GM18505 (cell line): ENCODE measurements at regions not wholly inside any gene's neighbourhood (a gene's known extent, or its start where the extent isn't known, plus 50 kb on each side); places are given as distances from the start of the nearest gene placed in this dataset.
"Not testable (repeated sequence)": the region's sequence is repeated elsewhere in the genome, so short reads cannot be mapped to it uniquely, and the experiment has no call there.

ENCODE experiments used
- ATAC-seq: cut with Tn5 transposase; IDR thresholded peaks from one replicate; pipeline ENCODE4 v1.9.1; 2021; ENCODE audit not compliant: unreplicated experiment
- POLR2A ChIP-seq: IDR thresholded peaks from 4 replicates; pipeline ENCODE4 v1.6.1; 2011; ENCODE audit warnings: borderline replicate concordance; ENCODE audit not compliant: insufficient read depth, insufficient read length; ENCODE audit errors: extremely low read depth

GRCh38 chr5:21574438-21574837 is 1278.7 kb downstream of the CDH12 start:
- ATAC-seq = no peak

GRCh38 chr5:21573416-21574314 is 1279.5 kb downstream of the CDH12 start:
- no peak for ATAC-seq
- no peak for TF ChIP-seq POLR2A

More at GRCh38 chr5:21574438-21574837, 1278.7 kb downstream of the CDH12 start:
- no peak for TF ChIP-seq POLR2A

GRCh38 chr5:21571196-21571595 is 1281.9 kb downstream of the CDH12 start:
- ATAC-seq = not testable (repeated sequence)

- ATAC-seq = not testable (repeated sequence)
Observed at GRCh38 chr5:21559109-21559508, 1294.0 kb downstream of the CDH12 start.

- not testable (repeated sequence) for ATAC-seq
Observed at GRCh38 chr5:21552263-21552662, 1300.9 kb downstream of the CDH12 start.

GRCh38 chr5:21550916-21551315 is 1302.2 kb downstream of the CDH12 start:
- ATAC-seq = not testable (repeated sequence)

- not testable (repeated sequence) for ATAC-seq
Observed at GRCh38 chr5:21547656-21548055, 1305.5 kb downstream of the CDH12 start.

GRCh38 chr5:21535114-21535513 is 1318.0 kb downstream of the CDH12 start:
- not testable (repeated sequence) for ATAC-seq

- not testable (repeated sequence) for ATAC-seq
Observed at GRCh38 chr5:21521157-21521556, 1332.0 kb downstream of the CDH12 start.

- not testable (repeated sequence) for ATAC-seq
Observed at GRCh38 chr5:21496926-21497325, 1356.2 kb downstream of the CDH12 start.

- not testable (repeated sequence) for ATAC-seq
Observed at GRCh38 chr5:21496056-21496455, 1357.1 kb downstream of the CDH12 start.

- not testable (repeated sequence) for ATAC-seq
Observed at GRCh38 chr5:21495235-21495634, 1357.9 kb downstream of the CDH12 start.

GRCh38 chr5:21494033-21494432 is 1359.1 kb downstream of the CDH12 start:
- not testable (repeated sequence) for ATAC-seq

GRCh38 chr5:21491182-21491581 is 1362.0 kb downstream of the CDH12 start:
- not testable (repeated sequence) for ATAC-seq

GRCh38 chr5:21488828-21489227 is 1364.3 kb downstream of the CDH12 start:
- ATAC-seq = not testable (repeated sequence)

- ATAC-seq = not testable (repeated sequence)
Observed at GRCh38 chr5:21485458-21486000, 1367.6 kb downstream of the CDH12 start.

GRCh38 chr5:21484498-21484889 is 1368.7 kb downstream of the CDH12 start:
- not testable (repeated sequence) for ATAC-seq

- not testable (repeated sequence) for ATAC-seq
Observed at GRCh38 chr5:21483790-21484497, 1369.2 kb downstream of the CDH12 start.

GRCh38 chr5:21482983-21483650 is 1370.0 kb downstream of the CDH12 start:
- not testable (repeated sequence) for ATAC-seq

GRCh38 chr5:21482522-21482921 is 1370.6 kb downstream of the CDH12 start:
- ATAC-seq = not testable (repeated sequence)
